HG03045 (cell line): ENCODE measurements at regions not wholly inside any gene's neighbourhood (a gene's known extent, or its start where the extent isn't known, plus 50 kb on each side); places are given as distances from the start of the nearest gene placed in this dataset.

Experiments used
- ATAC-seq: cut with Tn5 transposase; IDR thresholded peaks from one replicate; pipeline ENCODE4 v1.9.1; 2021; ENCODE audit warnings: mild to moderate bottlenecking, moderate library complexity; ENCODE audit not compliant: unreplicated experiment

GRCh38 chr5:144103611-144104485 is 66.6 kb downstream of the YIPF5 start:
- no peak for ATAC-seq

GRCh38 chr5:144105371-144105770 is 65.1 kb downstream of the YIPF5 start:
- ATAC-seq = no peak

- ATAC-seq = no peak
These were observed 62.3 kb downstream of the YIPF5 start for GRCh38 chr5:144108131-144108530.
